Sigmoid colon (tissue), 6 donors: ENCODE measurements at regions not wholly inside any gene's neighbourhood (a gene's known extent, or its start where the extent isn't known, plus 50 kb on each side); places are given as distances from the start of the nearest gene placed in this dataset.

Source experiments
- DNase-seq: peaks from one replicate; pipeline ENCODE4 v3.0.0-alpha.2; 2019
- H3K27ac ChIP-seq, 4 donors: fragments of 200-600 bp; sonication (generic); one replicate each; pipeline ENCODE4 v1.5.1; 2016 to 2019; ENCODE audit warnings: mild to moderate bottlenecking in 1 of 4
- H3K27me3 ChIP-seq, 3 donors: fragments of 200-600 bp; sonication (generic); one replicate each; pipeline ENCODE4 v1.5.1; 2019; ENCODE audit warnings: mild to moderate bottlenecking in 1 of 3
- H3K36me3 ChIP-seq, 4 donors: fragments of 200-600 bp; sonication (generic); one replicate each; pipeline ENCODE4 v1.5.1; 2016 to 2019
- H3K4me1 ChIP-seq, 4 donors: fragments of 200-600 bp; sonication (generic); one replicate each; pipeline ENCODE4 v1.5.1; 2017 to 2019
- H3K4me3 ChIP-seq, 4 donors: fragments of 200-600 bp; sonication (generic); one replicate each; pipeline ENCODE4 v1.5.1; 2017 to 2019; ENCODE audit warnings: mild to moderate bottlenecking in 2 of 4, moderate library complexity in 1 of 4
- H3K9me3 ChIP-seq, 4 donors: fragments of 200-600 bp in 3 of 4; sonication (generic) in 3 of 4; one replicate each; pipeline versions ENCODE4 v1.5.1 to v1.6.1; 2013 to 2019
- EP300 ChIP-seq, 4 donors: sonication (generic); formaldehyde crosslinking; IDR thresholded peaks; one replicate each; pipeline ENCODE4 v1.6.1; 2017; ENCODE audit warnings: antibody characterized with exemption in 4 of 4
- POLR2A ChIP-seq, 2 donors: fragments of 450-650 bp; IDR thresholded peaks; one replicate each; pipeline ENCODE4 v1.6.1; 2016; ENCODE audit warnings: antibody characterized with exemption in 2 of 2, mild to moderate bottlenecking in 2 of 2, moderate library complexity in 2 of 2
- POLR2AphosphoS5 ChIP-seq, 4 donors: sonication (generic); formaldehyde crosslinking; IDR thresholded peaks; one replicate each; pipeline ENCODE4 v1.6.1; 2017; ENCODE audit warnings: antibody characterized with exemption in 4 of 4
- WGBS, 2 donors: extraction: QIAGEN DNeasy Blood & Tissue Kit; methylation state at CpG; one replicate each; pipeline ENCODE4 v1.1.7; 2013; 5-methylcytosine and 5-hydroxymethylcytosine counted together
- intact Hi-C: fragments of 100-400 bp; cut with DNase I; formaldehyde crosslinking; loops from one replicate; pipeline ENCODE4 v1.15.1; 2023
- TF ChIP-seq, protein P1 (sequence below), 4 experiments: fragments of 450-650 bp in 3 of 4; fragments of 200-600 bp in 1 of 4; IDR thresholded peaks; one replicate each; pipeline ENCODE4 v1.5.1; 2016 to 2019; ENCODE audit warnings: antibody characterized with exemption in 4 of 4, mild to moderate bottlenecking in 3 of 4, moderate library complexity in 2 of 4
- donor health status: healthy with polysubstance abuse.
- donor health status: healthy.

DNA sequence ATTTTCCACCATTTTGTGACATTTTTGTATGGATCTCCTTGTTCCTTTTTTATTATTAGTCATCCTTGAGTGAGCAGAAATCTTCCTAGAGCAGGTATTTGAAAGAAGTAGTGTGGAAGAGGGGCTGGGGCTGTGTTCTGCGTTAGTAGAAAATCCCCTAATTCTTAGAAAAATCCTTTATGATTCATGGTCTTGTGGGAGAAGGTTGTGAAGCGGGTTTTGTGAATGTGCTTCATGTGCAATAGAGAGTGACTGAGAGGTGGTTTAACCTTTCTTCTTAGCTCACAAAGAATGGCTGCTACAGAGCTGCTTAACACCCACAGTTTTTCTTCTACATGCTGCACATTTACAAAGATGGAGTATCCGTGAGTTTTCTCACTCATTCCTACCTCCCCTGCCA lies 220.5 kb downstream of the IDS start:
- intact Hi-C loops, result no loop called here
- Histone ChIP-seq H3K27me3 (no peaks in the 10 kb centered on the region), H3K4me1 (no peaks in the 10 kb centered on the region), H3K4me3 (no peak overlapping the region), H3K27ac (no peak overlapping the region), H3K36me3 (no peaks in the 10 kb centered on the region), H3K9me3 (no peaks in the 10 kb centered on the region)
- WGBS, 2 donors, result 69 to 70% methylated on average over 3 of the region's 3 CpGs
- DNase-seq, result no peak
- TF ChIP-seq POLR2AphosphoS5 (IDR thresholded peaks at IDR 0.05) (no peak), POLR2A (IDR thresholded peaks at IDR 0.05) (no peak), EP300 (IDR thresholded peaks at IDR 0.05) (no peak)
- TF ChIP-seq, protein P1, sequence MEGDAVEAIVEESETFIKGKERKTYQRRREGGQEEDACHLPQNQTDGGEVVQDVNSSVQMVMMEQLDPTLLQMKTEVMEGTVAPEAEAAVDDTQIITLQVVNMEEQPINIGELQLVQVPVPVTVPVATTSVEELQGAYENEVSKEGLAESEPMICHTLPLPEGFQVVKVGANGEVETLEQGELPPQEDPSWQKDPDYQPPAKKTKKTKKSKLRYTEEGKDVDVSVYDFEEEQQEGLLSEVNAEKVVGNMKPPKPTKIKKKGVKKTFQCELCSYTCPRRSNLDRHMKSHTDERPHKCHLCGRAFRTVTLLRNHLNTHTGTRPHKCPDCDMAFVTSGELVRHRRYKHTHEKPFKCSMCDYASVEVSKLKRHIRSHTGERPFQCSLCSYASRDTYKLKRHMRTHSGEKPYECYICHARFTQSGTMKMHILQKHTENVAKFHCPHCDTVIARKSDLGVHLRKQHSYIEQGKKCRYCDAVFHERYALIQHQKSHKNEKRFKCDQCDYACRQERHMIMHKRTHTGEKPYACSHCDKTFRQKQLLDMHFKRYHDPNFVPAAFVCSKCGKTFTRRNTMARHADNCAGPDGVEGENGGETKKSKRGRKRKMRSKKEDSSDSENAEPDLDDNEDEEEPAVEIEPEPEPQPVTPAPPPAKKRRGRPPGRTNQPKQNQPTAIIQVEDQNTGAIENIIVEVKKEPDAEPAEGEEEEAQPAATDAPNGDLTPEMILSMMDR (IDR thresholded peaks at IDR 0.05), result no peak

DNA sequence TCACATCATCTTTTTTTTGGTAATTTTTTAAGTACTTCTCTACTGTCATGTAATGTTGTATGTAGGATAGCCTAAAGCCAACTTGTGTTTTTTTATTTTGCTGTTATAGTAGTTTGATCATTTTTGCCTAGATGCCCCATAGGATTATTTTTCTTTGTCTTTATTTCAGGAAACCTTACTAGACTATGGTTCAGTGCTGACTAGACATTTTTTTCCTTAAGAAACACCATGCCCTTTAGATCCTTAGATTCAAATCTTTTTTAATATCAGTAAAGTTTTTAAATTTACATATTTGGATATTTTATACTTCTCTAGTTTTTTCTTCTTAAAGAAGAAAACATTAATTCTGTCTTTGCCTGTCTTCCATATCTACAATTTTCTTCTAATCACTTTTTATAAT lies 221.3 kb downstream of the IDS start:
- no peaks in the 10 kb centered on the region for H3K27me3 ChIP-seq
- TF ChIP-seq EP300 (IDR thresholded peaks at IDR 0.05) (no peak), POLR2A (IDR thresholded peaks at IDR 0.05) (no peak), POLR2AphosphoS5 (IDR thresholded peaks at IDR 0.05) (no peak)
- TF ChIP-seq, protein P1 (IDR thresholded peaks at IDR 0.05), result no peak
- H3K4me3 ChIP-seq, result no peak overlapping the region
- H3K9me3 ChIP-seq, result no peaks in the 10 kb centered on the region
- intact Hi-C loops, result no loop called here
- H3K36me3 ChIP-seq, result no peaks in the 10 kb centered on the region
- DNase-seq, result no peak
- H3K4me1 ChIP-seq, result no peaks in the 10 kb centered on the region
- no peak overlapping the region for H3K27ac ChIP-seq

- DNase-seq, result no peak
- H3K36me3 ChIP-seq, result no peaks in the 10 kb centered on the region
- intact Hi-C loops, result no loop called here
- H3K4me3 ChIP-seq, result no peak overlapping the region
- H3K9me3 ChIP-seq, result no peaks in the 10 kb centered on the region
- WGBS, 2 donors, result 73 to 89% methylated on average over 1 of the region's 1 CpG
- no peak overlapping the region for H3K27ac ChIP-seq
- TF ChIP-seq, protein P1 (IDR thresholded peaks at IDR 0.05), result no peak
- no peak for TF ChIP-seq POLR2AphosphoS5 (IDR thresholded peaks at IDR 0.05)
- TF ChIP-seq EP300 (IDR thresholded peaks at IDR 0.05), result no peak
- TF ChIP-seq POLR2A (IDR thresholded peaks at IDR 0.05), result no peak
- H3K27me3 ChIP-seq, result no peaks in the 10 kb centered on the region
- H3K4me1 ChIP-seq, result no peaks in the 10 kb centered on the region
Observed at GRCh38 chrX:149282909-149283308, 222.2 kb downstream of the IDS start.

DNA sequence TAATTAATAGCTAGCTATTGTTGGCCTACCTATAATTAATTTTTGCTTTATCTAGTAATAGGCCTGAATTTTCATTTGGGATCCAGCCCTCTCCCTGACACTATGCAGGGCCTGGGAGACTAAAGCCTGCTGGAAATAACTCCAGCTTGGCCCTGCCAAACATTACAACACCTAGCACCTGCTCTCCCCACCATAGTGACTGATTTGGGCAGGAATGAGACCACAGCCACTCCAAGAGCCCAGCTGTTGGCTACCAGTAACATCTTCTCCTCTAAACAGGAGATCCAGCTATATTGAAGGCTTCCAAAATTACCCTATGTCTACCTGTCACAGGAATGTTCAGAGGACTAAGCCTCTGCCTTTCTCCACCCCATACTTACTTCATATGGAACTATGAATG lies 225.1 kb downstream of the IDS start:
- H3K27ac ChIP-seq, result no peak overlapping the region
- H3K9me3 ChIP-seq, result no peaks in the 10 kb centered on the region
- no peak for DNase-seq
- no peak for TF ChIP-seq EP300 (IDR thresholded peaks at IDR 0.05)
- no peak for TF ChIP-seq POLR2A (IDR thresholded peaks at IDR 0.05)
- TF ChIP-seq, protein P1 (IDR thresholded peaks at IDR 0.05), result no peak
- TF ChIP-seq POLR2AphosphoS5 (IDR thresholded peaks at IDR 0.05), result no peak
- no peaks in the 10 kb centered on the region for H3K4me1 ChIP-seq
- no peaks in the 10 kb centered on the region for H3K27me3 ChIP-seq
- intact Hi-C loops, result no loop called here
- H3K36me3 ChIP-seq, result no peaks in the 10 kb centered on the region
- H3K4me3 ChIP-seq, result no peak overlapping the region

DNA sequence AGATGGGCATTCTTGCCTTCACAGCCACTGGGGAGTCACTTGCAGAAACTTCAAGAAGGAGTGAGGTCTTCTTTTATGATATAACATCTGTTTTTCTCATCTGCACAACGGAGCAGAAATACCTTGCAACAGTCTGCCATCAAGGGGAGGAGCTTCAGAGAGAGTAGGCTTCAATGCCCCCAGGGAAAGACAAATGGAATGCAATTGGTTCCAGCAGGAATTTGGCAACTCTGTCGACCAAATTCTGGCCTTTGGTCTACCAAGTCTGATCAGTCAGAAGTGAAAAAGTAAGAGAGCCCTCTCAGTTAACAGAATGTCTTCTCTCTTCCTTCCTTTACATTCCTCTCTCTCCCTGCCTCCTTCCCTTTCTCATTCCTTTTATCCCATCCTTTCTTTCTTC lies 229.3 kb downstream of the IDS start:
- no peak for DNase-seq
- no peaks in the 10 kb centered on the region for H3K27me3 ChIP-seq
- H3K27ac ChIP-seq, result no peak overlapping the region
- intact Hi-C loops, result no loop called here
- H3K9me3 ChIP-seq, result no peaks in the 10 kb centered on the region
- no peaks in the 10 kb centered on the region for H3K4me1 ChIP-seq
- 23 to 42% methylated on average over 2 of the region's 2 CpGs for WGBS, 2 donors
- TF ChIP-seq POLR2A (IDR thresholded peaks at IDR 0.05) (no peak), POLR2AphosphoS5 (IDR thresholded peaks at IDR 0.05) (no peak), EP300 (IDR thresholded peaks at IDR 0.05) (no peak)
- TF ChIP-seq, protein P1 (IDR thresholded peaks at IDR 0.05), result no peak
- H3K4me3 ChIP-seq, result no peak overlapping the region
- H3K36me3 ChIP-seq, result no peaks in the 10 kb centered on the region
